GM19351 (cell line): ENCODE measurements at regions not wholly inside any gene's neighbourhood (a gene's known extent, or its start where the extent isn't known, plus 50 kb on each side); places are given as distances from the start of the nearest gene placed in this dataset.
A peak's percentile ranks its signal among the peaks of the same experiment; 100 is the strongest.

Source experiments
- ATAC-seq: cut with Tn5 transposase; IDR thresholded peaks from one replicate; pipeline ENCODE4 v1.9.1; 2021; ENCODE audit warnings: mild to moderate bottlenecking, moderate library complexity; ENCODE audit not compliant: unreplicated experiment

DNA sequence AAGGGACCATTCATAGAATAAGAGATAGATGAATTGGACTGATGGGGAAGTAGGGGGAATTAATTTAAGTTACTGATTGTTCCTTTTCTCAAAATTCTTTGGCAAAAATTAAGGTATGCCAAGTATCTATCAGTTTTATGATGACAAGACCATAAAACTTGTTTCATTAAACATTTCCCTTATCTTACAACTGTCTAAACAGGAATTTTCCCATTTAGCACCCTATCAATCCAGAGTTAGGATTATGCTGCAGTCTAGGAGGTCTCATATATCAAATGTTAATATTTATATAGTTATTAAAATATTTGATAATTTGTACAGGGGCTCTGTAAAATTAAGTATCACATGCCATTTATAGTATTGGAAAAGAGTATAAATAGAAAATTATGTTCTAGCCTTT, 51.5 kb upstream of the ARID1B start:
- ATAC-seq = no peak

DNA sequence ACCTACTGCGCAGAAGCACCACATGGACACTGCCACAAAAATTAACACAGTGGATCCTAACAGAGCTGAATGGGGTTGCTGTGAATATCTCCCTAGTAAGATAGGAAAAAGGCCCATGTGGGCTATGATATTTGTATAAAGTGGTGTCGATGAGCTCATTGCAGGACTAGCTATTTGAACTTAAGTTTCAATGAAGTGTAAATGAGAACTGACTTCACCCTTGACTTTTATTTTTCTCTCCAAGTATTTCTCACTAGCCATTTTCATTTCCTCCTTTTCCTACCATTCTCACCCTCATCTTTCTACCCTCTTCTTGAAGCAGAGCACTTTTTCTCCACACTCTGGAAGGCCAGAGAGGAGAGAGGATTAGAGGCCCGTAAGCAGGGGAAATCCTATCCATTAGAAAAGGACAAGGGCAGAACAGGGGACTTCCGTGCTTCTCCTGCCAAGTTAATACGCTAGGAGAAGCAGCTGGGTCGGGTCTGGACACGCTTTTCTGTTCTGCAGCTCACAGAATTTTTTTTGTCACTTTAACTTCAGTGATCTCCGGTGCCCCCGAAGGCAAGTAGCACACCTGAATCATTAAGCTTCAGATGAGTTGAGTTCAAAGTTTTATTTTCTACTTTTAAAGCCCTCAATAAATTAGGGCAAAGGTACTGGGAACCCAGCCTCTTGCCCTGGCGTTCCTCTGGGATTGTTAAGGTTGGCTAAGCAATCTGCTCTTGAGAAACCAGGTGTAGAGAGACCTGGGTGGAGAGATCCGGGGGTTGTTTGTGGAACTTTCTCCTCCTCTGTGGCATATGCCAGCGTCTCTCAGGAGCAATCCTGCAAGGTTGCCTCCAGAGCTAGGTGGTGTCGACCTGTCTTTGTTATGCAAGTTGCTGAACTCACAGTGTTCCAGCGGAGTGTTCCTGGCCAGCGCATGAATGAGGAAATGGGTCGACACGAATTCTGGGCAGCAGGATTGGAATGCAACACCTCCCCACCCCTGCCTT, 56.2 kb upstream of the ARID1B start:
- ATAC-seq = peak; percentile 56

DNA sequence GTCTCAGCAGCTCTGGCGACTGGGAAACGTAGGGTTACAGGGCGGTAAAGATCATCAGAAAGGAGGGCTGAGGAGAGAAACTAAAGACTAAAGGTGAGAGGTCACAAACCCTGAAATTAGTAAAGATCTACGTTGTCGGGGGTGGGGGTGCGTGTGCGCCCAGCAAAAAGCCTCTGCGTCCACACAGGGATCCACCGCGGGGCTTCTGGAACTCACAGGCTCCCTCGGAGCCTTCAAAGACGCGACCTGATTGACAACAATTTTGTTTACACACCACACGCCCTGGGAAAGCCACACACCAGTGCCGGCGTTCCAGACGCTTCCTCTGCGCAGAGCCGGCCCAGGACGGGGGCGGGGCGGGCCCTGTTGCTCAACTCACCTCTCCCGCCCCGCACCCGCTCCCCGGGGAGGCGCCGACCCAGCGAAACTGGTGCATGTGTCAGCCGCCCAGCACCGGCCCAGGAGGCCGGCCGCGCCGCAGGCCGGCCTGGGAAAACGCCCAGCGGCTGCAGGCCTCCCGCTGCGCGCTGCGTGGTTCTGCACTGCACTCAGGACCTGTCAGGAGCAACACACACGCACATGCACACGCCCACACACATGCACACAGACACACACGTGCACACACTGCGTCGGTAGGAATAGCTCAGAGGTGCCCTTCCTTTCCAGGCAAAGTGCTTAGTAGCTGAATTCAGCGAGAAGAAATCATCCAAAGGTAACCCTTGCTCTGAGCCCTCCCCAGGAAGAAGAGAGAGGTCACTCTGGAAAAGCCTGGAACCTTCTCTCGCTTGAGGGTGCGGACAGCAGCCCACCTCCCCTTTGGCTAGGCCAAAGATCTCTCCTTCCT, 57.2 kb upstream of the ARID1B start:
- ATAC-seq = peak; percentile 69

DNA sequence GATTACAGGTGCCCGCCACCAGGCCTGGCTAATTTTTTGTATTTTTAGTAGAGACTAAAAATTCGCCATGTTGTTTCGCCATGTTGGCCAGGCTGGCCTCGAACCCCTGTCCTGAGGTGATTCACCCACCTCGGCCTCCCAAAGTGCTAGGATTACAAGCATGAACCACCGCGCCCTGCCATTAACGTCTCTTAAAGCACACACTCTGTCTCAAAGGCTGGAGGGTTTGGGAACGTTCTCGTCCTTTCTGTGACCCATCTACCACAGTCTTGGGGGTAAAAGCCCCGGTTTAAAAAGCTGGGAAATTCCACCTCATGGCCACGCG, 57.8 kb upstream of the ARID1B start:
- ATAC-seq = no peak

DNA sequence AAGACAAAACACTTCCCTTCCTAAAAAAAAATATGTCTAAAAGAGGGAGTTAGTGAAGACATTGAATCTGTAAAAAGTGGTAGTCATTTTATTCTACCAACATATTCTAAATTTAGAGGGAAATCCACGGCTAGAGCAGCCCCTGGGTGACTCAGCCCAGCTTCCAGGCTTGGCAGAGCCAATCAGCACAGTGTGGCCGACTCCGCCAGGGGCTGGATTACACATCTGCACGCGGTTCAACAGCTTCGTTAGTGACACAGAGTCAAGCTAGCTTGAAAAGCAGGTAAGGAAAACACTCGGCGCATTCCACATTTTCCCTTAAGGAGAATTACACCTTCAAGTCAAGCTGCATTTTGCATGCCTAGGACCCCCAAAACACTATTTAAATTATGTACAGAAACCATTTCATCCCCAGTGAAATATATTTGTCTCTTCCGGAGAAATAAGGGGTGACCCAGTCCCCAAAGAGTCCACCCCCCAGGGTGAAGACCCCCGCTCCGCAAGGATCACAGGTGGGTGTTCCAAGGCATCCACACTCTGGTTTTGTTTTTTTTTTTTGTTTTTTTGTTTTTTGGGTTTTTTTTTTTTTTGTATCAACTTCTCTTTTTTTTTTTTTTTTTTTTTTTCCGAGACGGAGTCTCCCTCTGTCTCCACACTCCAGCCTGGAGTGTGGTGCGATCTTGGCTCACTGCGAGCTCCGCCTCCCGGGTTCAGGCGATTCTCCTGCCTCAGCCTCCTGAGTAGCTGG, 58.4 kb upstream of the ARID1B start:
- no peak for ATAC-seq

DNA sequence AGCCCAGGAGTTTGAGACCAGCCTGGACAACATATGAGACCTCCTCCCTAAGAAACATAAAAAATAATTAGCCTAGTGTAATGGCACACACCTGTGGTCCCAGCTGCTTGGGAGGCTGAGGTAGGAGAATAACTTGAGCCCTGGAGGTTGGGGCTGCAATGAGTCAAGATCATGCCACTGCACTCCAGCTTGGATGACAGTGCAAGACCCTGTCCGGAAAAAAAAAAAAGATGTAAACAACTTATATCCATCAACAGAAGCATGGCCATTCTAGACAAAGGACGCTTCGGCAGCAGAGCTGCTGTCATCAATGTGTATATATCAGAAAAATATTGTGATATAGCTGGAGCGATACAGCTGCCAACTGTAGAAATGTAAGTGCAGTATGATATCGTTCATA, 59.6 kb upstream of the ARID1B start:
- ATAC-seq = no peak

DNA sequence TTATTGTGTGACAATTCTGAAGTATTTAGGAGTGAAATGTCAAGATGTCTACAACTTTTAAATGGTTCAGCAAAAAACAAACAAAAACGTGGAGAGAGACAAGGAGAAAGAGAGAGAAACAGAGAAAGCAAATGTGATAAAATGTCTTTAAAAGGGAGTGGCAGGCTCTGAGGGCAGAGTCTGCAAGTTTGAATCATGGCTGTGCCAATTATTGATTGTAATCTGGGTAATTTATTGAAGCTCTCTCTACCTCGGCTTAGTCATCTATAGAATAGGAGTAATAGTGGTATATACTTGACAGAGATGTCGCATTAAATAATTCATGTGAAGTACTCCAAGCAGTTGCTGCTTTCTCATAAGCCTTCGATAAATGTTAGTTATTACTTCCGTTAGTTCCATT, 61.3 kb upstream of the ARID1B start:
- no peak for ATAC-seq

DNA sequence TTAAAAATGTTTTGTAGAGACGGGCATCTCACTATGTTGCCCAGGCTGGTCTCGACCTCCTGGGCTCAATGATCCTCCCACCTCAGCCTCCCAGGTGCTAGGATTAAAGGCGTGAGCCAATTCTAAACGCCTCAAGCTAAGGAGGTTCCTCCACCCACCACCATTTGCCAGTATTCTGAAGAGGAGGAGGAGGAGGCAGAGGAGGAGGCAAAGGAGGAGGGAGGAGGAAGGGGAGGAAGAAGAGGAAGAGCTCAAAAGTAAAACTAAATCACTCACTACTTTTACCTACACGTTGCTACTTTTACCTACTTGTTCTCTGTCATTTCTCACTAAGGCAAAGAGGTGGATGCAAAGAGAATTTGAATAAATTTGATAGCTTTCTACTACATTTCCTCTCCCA, 63.6 kb upstream of the ARID1B start:
- ATAC-seq = no peak

DNA sequence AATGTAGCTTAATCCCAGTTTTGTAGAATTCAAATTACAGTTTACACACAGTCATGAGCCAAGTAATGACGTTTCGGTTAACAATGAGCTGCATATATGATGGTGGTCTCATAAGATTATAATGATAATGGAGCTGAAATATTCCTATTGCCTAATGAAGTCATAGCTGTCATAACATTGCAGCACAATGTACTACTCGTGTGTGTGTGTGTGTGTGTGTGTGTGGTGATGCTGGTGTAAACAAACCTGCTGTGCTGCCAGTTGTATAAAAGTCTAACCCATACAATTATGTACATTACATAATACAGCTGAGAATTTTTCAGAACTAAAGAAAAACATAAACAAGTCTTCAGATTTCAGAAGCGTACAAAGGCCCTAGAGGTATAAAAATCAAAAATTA, 66.7 kb upstream of the ARID1B start:
- no peak for ATAC-seq

DNA sequence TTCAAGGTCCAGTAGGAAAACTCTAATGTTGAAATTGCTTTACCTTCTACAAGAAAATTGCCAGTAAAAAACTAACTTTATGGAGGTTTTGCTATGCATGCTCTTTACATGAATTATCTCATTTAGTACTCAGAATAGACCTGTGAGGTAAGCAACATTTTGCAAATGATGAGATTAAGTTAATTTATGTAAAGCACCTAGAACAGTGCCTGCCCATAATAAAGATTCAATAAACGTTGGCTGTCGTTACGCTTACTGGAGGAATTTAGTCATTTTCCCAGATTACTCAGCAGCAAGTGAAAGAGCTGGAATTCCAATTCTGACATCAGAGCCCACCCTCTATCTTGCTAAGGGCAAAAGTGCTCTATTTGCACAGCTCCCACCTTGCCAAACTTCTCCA, 69.4 kb upstream of the ARID1B start:
- ATAC-seq = no peak

DNA sequence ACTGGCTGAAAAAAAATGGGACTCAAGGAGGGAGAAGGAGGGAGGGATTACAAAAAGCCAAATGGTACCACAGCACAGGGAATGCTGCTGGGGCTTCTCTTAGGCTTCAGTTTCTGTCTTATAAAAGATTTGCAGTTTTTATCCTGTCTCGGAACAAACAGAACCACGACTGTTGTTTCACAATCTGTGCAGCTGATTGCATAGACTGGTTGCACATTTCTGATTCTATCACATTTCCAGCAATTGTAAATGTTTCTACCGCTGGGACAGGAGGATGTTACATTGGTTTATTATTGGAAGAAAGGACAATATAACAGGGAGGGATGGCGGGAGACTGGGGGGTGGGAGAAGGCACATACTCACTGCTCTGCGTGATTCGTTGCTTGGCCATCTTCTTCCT, 73.5 kb upstream of the ARID1B start:
- no peak for ATAC-seq

DNA sequence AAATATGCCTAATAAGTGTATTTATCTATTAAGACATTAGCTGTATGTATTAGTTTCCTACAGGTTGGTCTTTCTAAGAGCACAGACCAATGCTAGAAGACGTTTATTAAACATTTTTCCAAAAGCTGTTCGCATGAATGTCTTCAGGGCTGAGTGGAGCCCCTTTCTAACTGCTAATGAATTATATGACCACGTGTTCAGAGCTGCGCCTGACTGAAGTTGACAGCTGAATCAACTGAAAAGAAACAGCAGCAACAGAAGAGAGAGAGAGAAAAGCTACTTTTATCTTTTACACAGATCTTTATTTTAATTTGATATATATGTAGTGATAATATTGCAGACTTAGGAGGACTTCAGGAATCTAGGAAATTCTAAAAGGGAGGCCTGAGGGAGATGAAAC, 75.2 kb upstream of the ARID1B start:
- no peak for ATAC-seq

DNA sequence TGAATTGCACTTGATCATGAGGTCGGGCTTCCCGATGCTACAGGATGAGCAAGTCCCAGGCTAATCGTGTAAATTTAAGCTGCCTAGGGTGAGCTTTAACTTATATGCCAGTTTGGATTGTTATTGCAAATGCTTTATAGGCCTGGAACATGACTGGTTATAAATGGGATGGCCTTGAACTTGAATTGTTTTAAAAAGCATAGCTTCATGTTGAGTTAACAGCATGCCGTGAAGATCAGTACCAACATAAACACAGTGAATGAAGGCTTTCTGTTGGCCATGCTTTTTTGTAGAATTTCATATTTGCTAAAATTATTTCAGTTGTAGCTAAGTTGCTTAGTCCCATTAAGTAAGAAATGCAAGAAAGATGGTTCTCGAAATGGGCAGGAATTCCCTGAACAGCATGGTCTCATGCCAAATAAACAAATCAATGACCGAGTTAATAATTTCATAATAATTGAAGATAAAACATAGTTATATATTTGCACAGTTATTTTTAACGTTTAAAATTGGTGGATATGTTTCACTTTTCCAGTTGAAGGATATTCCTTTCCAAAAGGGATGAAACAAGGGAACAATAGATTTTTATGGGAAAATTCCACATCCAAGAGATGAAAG, 76.6 kb upstream of the ARID1B start:
- no peak for ATAC-seq

DNA sequence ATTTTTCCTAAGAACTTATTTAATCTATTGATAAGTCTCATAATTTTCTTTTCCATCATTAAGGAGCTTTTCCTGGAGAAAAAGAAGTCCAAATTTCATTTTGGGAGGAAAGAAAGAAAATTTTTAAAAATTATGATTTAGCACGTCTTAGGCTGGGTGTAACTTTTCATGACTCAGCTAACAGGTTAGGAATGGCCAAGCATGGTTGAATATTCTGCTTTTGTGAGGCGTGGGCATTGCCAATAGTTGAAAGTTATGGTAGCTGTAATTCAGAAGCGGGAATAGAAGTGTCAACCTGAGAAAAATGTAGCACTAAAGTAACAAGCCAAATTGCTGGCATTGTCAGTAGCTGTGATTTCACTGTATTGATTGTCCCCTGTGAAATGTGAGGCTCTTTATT, 77.2 kb upstream of the ARID1B start:
- no peak for ATAC-seq

DNA sequence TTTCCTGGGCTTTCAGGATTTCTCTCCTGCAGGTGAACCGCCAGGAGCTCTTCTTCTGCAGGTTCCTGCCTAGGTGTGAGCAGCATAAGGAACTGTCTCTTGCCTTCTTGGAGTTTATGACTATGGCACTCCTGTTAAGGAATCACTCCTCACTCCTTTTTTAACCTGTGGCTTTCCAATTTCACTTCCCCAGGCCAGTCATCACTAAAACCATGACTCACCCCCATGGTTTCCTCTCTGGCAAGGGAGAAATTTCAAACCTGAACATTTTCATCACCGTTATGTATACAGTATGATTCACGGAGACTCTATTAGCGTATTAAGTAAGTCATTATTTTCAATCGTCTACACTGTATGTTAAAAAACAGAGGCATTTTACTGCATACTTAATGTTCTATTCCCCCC, 78.2 kb upstream of the ARID1B start:
- peak; percentile 35 for ATAC-seq

DNA sequence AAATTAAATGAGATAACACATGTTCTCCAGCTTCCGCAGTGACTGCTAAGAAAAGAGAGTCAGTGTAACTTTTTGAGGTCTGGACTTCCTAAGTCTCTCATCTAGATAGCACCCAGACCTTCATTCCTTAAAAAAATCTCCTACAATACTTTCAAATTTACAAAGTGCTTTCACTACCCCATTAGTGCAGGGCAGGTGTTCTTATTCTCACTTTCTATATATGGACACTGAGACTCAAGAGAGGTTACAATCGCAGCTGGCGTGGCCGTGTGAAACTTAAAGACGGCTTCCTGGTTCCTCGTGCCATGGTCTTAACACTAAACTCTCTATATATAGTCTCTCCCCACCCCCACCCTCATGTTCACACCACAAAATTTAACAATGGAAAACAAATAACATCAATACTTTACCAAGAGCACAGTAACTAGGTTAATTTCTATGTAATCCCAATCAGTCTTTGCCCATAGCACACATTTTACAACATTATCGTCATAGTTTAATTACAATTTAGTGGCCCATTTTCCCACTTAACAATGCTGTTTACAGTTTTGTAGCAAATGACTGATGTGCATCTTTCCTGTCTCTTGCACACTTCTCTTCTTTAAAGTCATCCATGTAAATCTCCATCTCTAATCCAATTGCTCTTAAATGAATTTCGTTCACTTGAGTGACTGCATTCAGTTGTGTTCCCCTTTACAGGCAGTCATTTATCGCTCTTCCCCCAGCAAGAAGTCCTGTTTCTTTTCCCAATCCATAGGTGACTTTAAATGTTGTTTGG, 78.8 kb upstream of the ARID1B start:
- ATAC-seq = peak; percentile 81

DNA sequence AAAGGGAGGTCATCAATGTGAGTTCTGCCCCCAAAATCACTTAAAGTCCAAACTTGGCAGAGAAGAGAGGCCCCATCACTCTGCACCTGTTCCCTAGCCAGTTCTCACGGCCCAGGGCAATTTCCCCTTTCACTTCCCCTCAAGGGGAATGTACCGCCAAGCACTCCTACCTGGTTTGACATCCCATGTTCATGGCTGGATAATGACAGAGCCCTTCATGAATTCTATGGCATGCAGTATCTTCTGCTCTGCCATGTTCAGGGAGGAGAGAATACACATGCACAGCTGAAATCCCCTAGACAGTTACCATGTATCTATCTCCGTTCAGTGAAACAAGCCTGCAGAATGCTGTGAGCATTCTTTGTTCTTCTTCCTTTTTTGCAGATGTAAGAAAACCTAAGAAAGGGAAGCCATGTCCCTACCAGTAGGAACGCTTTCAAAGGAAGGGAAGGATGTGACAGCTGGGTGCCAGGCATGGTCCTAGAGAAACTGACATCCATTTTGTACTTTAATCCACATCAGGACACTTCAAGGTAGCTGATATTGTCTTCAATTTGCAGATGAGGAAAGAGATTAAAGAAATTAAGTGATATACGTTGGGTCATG, 79.8 kb upstream of the ARID1B start:
- ATAC-seq = peak; percentile 29

DNA sequence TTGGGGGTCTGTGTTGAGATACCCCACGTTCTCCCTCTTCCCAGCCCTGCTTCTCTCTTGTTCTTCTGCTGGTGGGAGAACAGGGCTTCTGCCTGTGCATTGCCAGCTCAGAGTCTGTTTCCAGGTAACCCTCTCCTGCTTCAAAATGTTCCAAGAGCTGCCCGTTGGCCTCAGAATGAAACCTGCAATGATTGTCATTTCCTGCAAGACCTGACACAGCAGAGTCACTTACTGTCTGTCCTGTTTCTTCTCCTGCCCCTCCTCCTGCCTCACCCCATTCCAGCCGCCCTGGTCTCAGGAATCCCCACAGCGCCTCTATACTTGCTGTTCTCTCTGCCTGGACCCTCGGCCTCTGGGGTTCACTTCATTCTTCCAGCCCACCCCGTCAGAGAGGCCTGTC, 81.4 kb upstream of the ARID1B start:
- no peak for ATAC-seq

DNA sequence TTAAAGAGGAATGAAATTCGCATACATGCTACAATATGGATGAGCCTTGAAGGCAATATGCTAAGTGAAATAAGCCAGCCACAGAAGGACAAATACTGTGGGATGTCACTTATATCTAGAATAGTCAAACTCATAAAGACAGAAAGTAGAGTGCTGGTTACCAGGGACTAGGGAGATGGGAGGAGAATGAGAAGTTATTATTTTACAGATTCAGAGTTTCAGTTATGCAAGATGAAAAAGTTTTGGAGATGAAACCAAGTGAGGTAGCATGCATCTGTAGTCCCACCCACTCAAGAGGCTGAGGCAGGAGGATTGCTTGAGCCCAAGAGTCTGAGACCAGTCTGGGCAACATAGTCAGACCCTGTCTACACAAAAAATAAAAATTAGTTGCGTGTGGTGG, 82.5 kb upstream of the ARID1B start:
- no peak for ATAC-seq

DNA sequence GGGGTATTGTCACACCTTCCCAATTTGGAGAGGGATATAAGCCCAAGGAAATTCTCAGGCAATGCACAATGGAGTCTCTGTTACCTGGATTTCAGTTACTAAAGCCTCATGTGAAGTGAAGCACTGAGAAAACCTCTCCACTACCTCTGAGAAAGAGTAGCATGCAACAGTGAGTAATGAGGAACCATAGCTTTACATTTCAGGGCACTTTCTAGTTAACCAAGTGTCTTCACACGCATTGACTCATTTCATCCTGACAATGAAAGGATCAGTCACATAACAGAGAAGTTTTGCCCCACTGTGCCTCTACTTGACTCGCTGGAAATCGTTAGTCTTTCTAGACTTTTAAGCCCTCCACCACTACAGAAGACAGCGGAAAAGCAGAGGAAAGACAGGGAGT, 86.2 kb upstream of the ARID1B start:
- ATAC-seq = peak; percentile 75
